Fibroblast of skin of abdomen (primary cell): ENCODE measurements at regions not wholly inside any gene's neighbourhood (a gene's known extent, or its start where the extent isn't known, plus 50 kb on each side); places are given as distances from the start of the nearest gene placed in this dataset.

Experiments used
- DNase-seq: peaks from one replicate; pipeline ENCODE4 v3.0.0-alpha.2; 2013

DNA sequence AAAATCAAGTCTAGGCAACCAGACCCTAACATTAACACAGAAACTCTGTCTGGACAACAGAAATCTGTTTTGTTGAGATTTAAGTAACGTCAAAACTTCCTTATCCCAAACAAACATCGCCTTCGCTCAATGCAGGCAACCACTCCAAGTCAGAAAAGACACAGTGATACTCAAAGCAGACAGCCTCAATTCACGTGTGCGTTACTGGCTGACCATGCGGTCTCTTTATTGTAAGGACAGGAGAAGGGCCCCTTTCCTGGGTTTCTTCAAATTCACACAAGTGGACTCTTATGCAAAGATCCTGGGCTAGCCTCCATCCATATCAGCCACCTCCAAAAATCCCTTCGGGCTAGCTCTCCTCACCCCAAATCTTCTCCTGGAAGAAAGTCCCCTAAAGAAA is 467.7 kb downstream of the SOX9 start:
- no peak for DNase-seq

DNA sequence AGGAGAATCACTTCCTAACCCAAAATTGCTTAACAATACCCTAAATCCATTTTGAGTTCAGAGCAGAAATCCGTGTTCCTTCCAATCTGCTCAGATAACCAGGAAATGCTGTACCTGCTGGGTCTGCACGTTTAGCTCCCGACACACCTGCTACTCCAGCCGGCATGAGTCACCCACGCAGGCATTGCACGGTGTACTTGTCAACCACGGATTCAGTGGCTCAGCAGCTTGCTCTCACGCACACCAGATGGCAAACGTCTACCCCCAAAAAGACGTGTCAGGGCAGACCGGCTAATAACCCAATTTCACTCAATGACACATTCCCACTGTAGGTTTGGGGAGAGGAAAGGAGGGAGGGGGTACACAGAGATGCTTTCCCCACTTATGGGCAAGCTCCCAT is 468.1 kb downstream of the SOX9 start:
- DNase-seq: peak; percentile 29

DNA sequence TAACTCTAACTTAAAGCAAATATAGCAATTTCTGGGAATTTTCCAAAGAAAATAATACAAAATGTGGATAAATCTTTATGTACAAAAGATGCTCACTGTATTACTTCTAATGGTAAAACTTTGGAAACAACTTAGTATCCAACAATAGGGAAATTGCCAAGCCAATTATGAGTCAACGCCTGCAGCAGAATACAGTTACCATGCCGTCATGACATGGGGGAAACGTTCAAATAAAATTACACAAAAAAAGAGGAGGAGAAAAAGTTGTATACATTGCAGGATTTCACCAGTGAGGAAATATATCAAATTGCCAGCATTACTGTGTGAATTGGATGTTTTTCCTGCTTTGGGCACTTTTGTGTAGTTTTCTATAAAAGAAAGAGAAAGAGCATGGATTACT is 469.6 kb downstream of the SOX9 start:
- DNase-seq: peak; percentile 67

DNA sequence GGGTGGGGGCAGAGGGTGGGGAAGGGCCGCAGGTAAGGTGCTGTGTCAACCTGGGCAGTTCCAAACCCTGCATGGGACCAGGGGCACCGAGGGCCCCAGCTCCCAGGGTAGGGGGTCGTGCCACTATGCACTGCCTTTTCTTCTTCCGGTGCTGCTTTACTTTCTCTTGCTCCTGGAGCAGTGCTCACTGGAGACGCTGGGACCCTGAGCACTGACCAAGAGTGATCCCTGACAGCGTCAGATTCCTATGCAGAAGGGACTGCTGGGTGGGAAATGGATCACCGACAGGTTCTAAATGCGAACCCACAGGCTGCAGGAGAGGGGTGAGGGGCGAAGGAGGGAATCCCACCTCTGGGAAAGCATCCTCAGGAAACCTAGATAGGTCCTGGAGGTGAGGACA is 470.1 kb downstream of the SOX9 start:
- DNase-seq: no peak

DNA sequence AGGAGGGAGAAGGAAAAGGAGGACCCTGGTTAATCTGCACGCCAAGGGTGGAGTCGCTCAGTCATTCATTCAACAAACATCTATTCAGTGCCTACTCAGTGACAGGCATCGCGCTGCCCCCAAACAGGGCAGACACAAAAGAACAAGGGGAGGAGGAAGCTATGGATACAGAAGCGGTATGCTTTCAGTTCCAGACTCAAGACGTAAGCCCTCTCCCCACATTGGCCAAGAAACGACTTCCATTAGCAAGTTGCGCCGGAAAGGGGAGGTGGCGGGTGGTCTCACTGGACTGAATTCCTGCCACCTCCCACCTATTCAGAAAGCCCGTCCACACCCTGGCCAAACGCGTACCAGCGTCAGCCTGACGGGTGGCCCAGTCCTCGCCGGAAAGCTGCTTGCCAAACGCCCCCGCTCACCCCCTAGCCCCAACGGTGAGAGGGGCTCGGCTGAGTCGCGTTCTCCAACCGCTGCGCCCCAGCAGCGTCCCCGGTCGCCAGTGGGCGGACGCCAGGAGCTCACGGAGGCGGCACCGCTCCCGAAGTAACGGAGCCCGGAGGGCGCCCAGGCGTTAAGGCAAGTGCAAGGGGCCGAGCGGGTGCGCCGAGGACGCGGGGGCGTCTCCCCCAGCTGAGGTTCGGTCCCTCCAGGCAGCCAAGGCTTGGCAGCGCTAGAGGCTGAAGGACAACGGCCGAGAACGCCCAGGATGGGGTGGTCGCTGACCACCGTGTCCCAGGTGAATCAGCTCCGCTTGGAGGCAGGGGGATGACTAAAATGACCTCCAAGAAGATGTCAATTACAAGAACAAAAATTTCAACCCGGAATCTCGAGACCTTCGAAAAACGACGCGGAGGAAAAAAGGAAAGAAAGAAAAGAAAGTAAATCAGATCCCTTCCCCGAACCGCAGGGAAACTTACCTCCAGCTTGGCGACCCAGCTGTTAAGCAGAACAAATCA is 470.7 kb downstream of the SOX9 start:
- no peak for DNase-seq

DNA sequence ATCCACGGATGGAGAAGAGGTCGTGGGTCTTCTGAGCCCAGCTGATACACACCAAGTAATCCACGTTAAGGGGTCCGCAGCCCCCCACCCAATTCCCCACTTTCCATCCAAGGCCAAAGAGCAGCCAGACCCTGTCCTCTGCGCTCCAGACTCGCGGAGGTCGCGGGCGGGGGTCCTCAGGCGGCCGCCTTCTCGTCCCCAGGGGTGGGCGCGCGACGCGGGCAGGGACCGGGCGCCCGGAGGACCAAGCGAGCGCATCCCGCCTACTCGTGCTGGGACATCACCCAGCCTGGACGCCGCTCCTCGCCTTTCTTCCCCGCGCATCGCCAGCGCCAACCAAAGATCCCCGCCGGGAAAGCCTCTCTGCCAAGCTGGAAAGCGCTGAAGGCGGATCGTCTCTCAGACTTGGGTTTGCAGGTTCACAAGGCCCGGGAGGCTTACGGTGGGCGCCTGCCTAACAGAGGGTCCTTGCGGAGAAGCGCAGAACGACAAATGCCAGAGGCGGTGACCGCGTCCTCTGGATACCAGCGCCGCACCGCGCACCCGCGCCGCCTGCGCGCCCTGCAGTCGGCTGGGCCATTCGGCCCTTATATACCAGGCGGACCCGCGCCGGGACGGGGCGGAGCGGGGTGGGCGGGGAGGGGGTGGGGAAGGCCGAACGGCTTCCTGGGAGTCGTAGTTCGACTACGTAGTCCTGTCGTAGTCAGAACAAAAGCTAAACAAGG is 471.6 kb downstream of the SOX9 start:
- DNase-seq: peak; percentile 86

- DNase-seq: no peak
Observed at GRCh38 chr17:72592967-72593325, 472.1 kb downstream of the SOX9 start.

GRCh38 chr17:72594248-72594647 is 473.4 kb downstream of the SOX9 start:
- DNase-seq: no peak
